ENCODE measurements at regions not wholly inside any gene's neighbourhood (a gene's known extent, or its start where the extent isn't known, plus 50 kb on each side); places are given as distances from the start of the nearest gene placed in this dataset.

- no peak for DNase-seq
Observed at GRCh38 chr15:70440416-70441138, 322.8 kb downstream of the UACA start.

- no peak for DNase-seq
Observed at GRCh38 chr15:70439880-70440279, 323.5 kb downstream of the UACA start.

- no peak for DNase-seq
Observed at GRCh38 chr15:70439304-70439877, 324.0 kb downstream of the UACA start.

- DNase-seq = no peak
Observed at GRCh38 chr15:70438776-70439175, 324.6 kb downstream of the UACA start.

- no peak for DNase-seq
Observed at GRCh38 chr15:70437882-70438451, 325.4 kb downstream of the UACA start.

GRCh38 chr15:70437089-70437488, 326.3 kb downstream of the UACA start:
- DNase-seq = no peak

GRCh38 chr15:70436428-70436827, 326.9 kb downstream of the UACA start:
- DNase-seq = no peak

- no peak for DNase-seq
Observed at GRCh38 chr15:70435872-70436271, 327.5 kb downstream of the UACA start.

- no peak for DNase-seq
Observed at GRCh38 chr15:70435369-70435768, 328.0 kb downstream of the UACA start.

- DNase-seq = no peak
Observed at GRCh38 chr15:70433586-70434324, 329.6 kb downstream of the UACA start.

- no peak for DNase-seq
Observed at GRCh38 chr15:70432924-70433495, 330.3 kb downstream of the UACA start.

GRCh38 chr15:70431854-70432253, 331.5 kb downstream of the UACA start:
- DNase-seq = no peak

- DNase-seq = no peak
Observed at GRCh38 chr15:70430069-70430468, 332.4 kb upstream of the TLE3 start.

GRCh38 chr15:70429056-70429722, 331.5 kb upstream of the TLE3 start:
- DNase-seq = no peak

GRCh38 chr15:70428211-70428822, 330.6 kb upstream of the TLE3 start:
- no peak for DNase-seq

GRCh38 chr15:70427167-70428120, 329.7 kb upstream of the TLE3 start:
- DNase-seq = no peak

GRCh38 chr15:70426096-70426821, 328.5 kb upstream of the TLE3 start:
- no peak for DNase-seq

- DNase-seq = no peak
Observed at GRCh38 chr15:70424937-70425411, 327.3 kb upstream of the TLE3 start.

- no peak for DNase-seq
Observed at GRCh38 chr15:70423267-70423666, 325.6 kb upstream of the TLE3 start.

- DNase-seq = no peak
Observed at GRCh38 chr15:70422342-70422741, 324.6 kb upstream of the TLE3 start.

Measured in activated CD4-positive, CD25-positive, alpha-beta regulatory T cell (primary cell).